H1 (cell line): ENCODE measurements at regions not wholly inside any gene's neighbourhood (a gene's known extent, or its start where the extent isn't known, plus 50 kb on each side); places are given as distances from the start of the nearest gene placed in this dataset.

Experiments
- HDAC6 ChIP-seq: IDR thresholded peaks from one replicate; pipeline ENCODE4 v1.7.1; 2012; ENCODE audit warnings: low read depth, mild to moderate bottlenecking, inconsistent platforms, low read length, moderate library complexity
- KDM1A ChIP-seq: fragments of 200-600, 300-600 bp; sonication (generic); IDR thresholded peaks from 2 replicates; pipeline ENCODE4 v1.7.1; 2016; ENCODE audit warnings: mild to moderate bottlenecking, low read length, borderline replicate concordance
- POU5F1 ChIP-seq: IDR thresholded peaks from 2 replicates; pipeline ENCODE4 v1.6.1; 2011; ENCODE audit warnings: low read depth, mild to moderate bottlenecking, low read length, moderate library complexity
- SIN3A ChIP-seq, 2 experiments: IDR thresholded peaks in 1 of 2; conservative IDR thresholded peaks in 1 of 2; 2 replicates each; pipeline ENCODE4 v1.6.1; 2011 to 2012; ENCODE audit warnings: low read length in 2 of 2, improper control_type of control experiment in 1 of 2, low read depth in 1 of 2, mild to moderate bottlenecking in 1 of 2
- SUZ12 ChIP-seq: fragments of 200-600 bp; sonication (generic); IDR thresholded peaks from 2 replicates; pipeline ENCODE4 v1.6.1; 2012; ENCODE audit warnings: mild to moderate bottlenecking, inconsistent platforms, low read length, moderate library complexity, mixed read lengths
- YY1 ChIP-seq: IDR thresholded peaks from 2 replicates; pipeline ENCODE4 v1.6.1; 2011; ENCODE audit warnings: low read depth, mild to moderate bottlenecking, low read length

- TF ChIP-seq POU5F1: no peak
- no peak for TF ChIP-seq KDM1A
- TF ChIP-seq SUZ12: no peak
- TF ChIP-seq YY1: no peak
- no peak for TF ChIP-seq SIN3A (conservative IDR thresholded peaks at IDR 0.05 in 1 of 2, IDR thresholded peaks at IDR 0.05 in 1 of 2; ENCODE audit: low read depth in 1 of 2, low read length in 2 of 2)
- no peak for TF ChIP-seq HDAC6
These were observed 453.3 kb downstream of the C6orf118 start (continued) for GRCh38 chr6:164856138-164856537.
